Activated T-helper 17 cell treated with anti-CD3 and anti-CD28 coated beads, Interleukin-2, amount 50 U/mL, for 72 hours (primary cell): ENCODE measurements at regions not wholly inside any gene's neighbourhood (a gene's known extent, or its start where the extent isn't known, plus 50 kb on each side); places are given as distances from the start of the nearest gene placed in this dataset.
A peak's percentile ranks its signal among the peaks of the same experiment; 100 is the strongest.

Source experiments
- ATAC-seq: fragments of 150-1000 bp; cut with Tn5 transposase; replicated peaks from 2 replicates; pipeline ENCODE4 v1.10.0; 2021; ENCODE audit warnings: mild to moderate bottlenecking, moderate library complexity
- H3K27ac Mint-ChIP-seq: one replicate; pipeline ENCODE4 v1.8.0; 2022; ENCODE audit warnings: mixed read lengths
- H3K27me3 Mint-ChIP-seq: one replicate; pipeline ENCODE4 v1.8.0; 2022; ENCODE audit warnings: mixed read lengths
- H3K36me3 Mint-ChIP-seq: one replicate; pipeline ENCODE4 v1.8.0; 2022; ENCODE audit warnings: low read depth, mild to moderate bottlenecking, mixed read lengths
- H3K4me1 Mint-ChIP-seq: one replicate; pipeline ENCODE4 v1.8.0; 2022; ENCODE audit warnings: mixed read lengths
- H3K4me3 Mint-ChIP-seq: one replicate; pipeline ENCODE4 v1.8.0; 2022; ENCODE audit warnings: mild to moderate bottlenecking, mixed read lengths
- H3K9me3 Mint-ChIP-seq: one replicate; pipeline ENCODE4 v1.8.0; 2022; ENCODE audit warnings: mixed read lengths

DNA sequence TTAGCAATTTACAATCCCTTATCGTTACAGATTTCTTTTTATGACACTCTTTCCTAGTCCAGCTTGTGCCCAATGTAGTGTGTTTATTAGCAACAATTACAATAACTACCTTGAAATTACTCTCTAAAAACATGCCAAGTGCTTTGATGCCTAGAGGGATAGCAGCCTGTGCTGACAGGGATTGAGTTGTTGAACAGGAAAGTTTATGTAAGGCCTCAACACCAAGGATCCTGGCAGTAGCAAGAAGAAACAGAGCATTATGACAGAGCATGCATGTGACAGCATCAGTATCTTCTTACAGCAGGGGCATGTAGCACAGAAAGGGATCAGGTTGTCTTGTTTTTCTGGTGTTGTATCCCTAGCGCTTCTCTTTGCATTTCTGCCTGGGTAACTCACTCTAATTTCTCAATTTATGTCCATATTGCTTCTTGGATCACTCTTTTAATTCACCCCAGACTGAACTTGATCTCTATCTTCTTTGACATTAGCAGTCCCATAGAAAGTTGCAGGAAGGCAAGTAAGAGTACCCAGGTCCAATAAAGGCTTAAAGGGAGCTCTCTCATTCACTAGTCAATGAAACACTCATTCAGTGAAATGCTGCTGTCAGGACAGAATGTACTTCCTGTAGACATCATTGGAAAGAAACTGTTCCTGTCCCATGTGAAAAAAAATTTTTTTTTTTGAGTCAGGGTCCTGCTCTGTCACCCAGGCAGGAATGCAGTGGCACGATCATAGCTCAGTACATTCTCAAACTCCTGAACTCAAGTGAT is 220.0 kb upstream of the GRIP1 start:
- Mint-ChIP-seq H3K4me3 (no peak overlapping the region), H3K36me3 (no peaks in the 10 kb centered on the region), H3K27me3 (peaks cover 4% of the 10 kb centered on the region), H3K9me3 (peaks cover 3% of the 10 kb centered on the region), H3K27ac (no peak overlapping the region), H3K4me1 (no peaks in the 10 kb centered on the region)
- no peak for ATAC-seq

DNA sequence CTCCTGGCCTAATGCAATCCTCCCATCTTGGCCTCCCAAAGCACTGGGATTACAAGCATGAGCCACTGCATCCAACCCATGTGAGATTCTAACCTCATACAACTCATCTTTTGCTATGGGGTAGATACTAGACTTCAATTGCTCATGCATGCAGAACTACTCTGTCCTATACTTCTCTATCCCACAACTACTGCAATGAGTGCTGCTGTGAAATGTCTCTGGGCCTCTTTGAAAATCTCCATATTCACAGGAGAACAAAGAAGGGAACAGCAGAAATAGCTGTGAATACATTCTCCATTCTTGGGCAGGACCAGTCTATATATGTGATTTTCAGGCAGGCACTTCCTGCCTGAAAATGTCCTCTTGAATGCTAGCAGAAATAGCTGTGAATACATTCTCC is 220.7 kb upstream of the GRIP1 start:
- no peaks in the 10 kb centered on the region for H3K4me1 Mint-ChIP-seq
- H3K36me3 Mint-ChIP-seq, result no peaks in the 10 kb centered on the region
- H3K27ac Mint-ChIP-seq, result no peak overlapping the region
- H3K9me3 Mint-ChIP-seq, result peaks cover 3% of the 10 kb centered on the region
- peak; percentile 52 for ATAC-seq
- H3K4me3 Mint-ChIP-seq, result no peak overlapping the region
- peaks cover 3% of the 10 kb centered on the region for H3K27me3 Mint-ChIP-seq

DNA sequence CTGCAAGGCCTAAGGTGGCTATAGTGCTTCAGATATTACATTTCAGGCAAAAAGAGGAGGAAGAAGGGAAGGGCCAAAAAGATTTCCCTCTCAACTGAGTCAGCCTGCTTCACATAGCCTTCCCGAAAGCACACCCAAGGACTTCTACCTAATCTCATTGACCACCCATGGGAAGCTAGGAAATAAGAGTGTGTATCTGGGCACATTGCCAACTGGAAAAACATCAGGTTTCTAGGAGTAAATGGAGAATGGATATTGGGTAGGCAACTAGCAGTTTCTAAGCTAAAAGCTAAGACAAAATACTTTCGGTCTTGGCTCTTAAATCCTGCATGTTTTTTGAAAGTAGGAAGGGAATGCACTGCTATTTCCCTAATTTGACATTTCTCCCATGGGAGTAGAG is 221.7 kb upstream of the GRIP1 start:
- Mint-ChIP-seq H3K4me3 (peak overlapping the region; percentile 7), H3K27me3 (no peaks in the 10 kb centered on the region), H3K9me3 (no peaks in the 10 kb centered on the region), H3K4me1 (no peaks in the 10 kb centered on the region), H3K27ac (no peak overlapping the region), H3K36me3 (no peaks in the 10 kb centered on the region)
- no peak for ATAC-seq

DNA sequence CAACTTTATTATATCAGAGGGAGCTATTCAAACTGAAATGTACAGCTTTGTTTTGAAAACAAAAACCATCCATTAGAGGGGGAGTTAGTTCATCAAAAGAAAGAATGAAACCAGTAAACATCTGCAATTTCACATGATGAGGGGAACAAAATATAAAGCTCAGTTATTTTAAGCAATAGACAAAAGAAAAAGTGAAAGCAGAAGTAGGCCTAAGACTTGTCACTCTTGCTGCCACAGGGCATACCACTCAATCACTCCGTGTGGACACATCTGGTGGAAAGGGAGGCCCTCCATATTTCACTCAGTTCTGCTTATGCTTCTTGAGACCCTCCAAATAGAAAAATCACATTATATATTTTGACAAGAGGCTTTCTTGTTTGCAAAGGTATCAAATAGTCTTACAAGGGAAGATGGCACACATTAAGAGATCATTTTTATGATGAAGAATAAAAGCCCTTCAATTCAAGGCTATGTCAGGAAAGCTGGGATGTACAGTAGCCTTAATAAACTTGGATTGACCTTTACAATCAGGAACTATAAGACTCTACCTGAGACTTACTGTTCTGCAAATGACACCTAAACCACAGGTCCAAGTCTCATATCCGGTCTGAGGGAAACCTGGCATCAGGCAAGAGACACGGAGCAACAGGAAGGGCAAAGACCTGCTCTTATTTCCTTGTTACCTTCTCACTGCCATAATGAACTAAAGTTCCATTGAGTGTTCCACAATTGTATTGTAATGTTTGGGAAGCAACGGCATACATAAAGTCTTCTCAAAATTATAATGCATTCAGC is 222.5 kb upstream of the GRIP1 start:
- H3K9me3 Mint-ChIP-seq, result no peaks in the 10 kb centered on the region
- ATAC-seq, result peak; percentile 32
- no peaks in the 10 kb centered on the region for H3K27me3 Mint-ChIP-seq
- peak overlapping the region; percentile 7 for H3K4me3 Mint-ChIP-seq
- no peak overlapping the region for H3K27ac Mint-ChIP-seq
- H3K4me1 Mint-ChIP-seq, result no peaks in the 10 kb centered on the region
- no peaks in the 10 kb centered on the region for H3K36me3 Mint-ChIP-seq

DNA sequence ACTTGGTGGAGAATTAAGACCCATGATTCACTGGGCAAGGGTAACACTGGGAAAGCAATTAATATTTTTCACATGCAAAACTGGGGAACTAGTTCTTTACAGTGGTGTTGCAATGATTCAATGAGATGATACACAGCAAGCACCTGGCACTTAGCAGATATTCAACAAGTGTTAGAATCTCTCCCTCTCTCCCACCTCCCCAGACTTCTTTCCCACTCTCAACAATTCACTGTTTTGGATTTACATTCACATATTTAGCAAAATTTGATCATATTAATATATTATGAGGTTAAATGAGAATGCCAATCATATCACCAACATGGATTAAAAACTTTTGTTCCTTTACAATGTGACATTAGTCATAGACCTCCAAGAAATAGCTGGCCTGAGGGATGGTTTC is 223.1 kb upstream of the GRIP1 start:
- Mint-ChIP-seq H3K4me1 (no peaks in the 10 kb centered on the region), H3K27me3 (no peaks in the 10 kb centered on the region), H3K4me3 (no peak overlapping the region), H3K27ac (no peak overlapping the region), H3K36me3 (no peaks in the 10 kb centered on the region), H3K9me3 (no peaks in the 10 kb centered on the region)
- ATAC-seq, result no peak

DNA sequence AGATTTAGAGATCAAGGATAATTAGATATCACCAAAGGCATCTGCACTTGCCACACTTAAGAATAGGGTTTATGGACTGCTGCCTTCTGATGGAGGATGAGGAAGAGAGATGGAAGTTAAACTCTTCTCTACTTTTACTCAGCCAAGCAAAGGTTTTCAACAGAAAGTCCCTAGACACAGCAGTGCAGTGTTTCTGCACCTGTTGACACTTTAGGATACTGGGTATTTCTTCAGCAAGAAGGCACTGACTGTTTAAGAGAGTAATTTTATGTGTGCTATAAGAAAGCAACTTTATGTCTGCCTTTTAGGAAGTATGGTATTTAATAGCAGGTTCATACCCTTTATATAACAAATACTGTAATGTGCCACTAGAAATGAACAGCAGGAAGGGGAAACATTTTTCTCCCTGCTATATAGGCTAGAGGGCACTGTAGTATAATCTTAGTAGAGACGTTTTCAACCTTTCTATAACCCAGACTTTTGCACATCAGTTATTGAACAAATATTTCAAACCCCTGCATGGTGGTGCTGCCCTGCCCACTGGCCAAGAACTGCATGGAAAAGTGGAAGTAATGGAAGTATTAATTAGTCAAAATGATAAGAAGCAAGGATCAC is 225.0 kb upstream of the GRIP1 start:
- Mint-ChIP-seq H3K4me3 (no peak overlapping the region), H3K27ac (no peak overlapping the region), H3K4me1 (no peaks in the 10 kb centered on the region), H3K36me3 (no peaks in the 10 kb centered on the region), H3K9me3 (no peaks in the 10 kb centered on the region), H3K27me3 (no peaks in the 10 kb centered on the region)
- no peak for ATAC-seq

DNA sequence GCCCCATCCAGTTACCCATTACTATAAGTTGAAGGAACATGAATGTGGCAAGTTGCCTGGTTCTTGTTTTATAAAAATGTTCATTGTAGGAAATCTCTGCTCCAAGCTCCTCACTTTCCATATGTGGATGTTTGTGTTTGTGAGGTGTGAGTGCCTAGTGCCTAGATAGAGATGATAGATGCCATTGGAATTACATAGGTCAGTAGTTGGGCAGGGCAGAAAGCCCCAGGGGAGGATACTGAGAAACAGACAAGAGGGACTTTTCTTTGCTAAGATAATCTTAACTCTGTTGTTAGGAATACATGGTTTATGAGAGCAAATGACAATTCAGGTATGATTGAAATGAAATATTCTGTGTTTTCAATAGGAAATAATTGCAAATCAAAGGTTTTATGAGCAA is 226.3 kb upstream of the GRIP1 start:
- Mint-ChIP-seq H3K9me3 (no peaks in the 10 kb centered on the region), H3K4me3 (no peak overlapping the region), H3K4me1 (peaks cover 6% of the 10 kb centered on the region), H3K27ac (no peak overlapping the region), H3K36me3 (no peaks in the 10 kb centered on the region), H3K27me3 (no peaks in the 10 kb centered on the region)
- no peak for ATAC-seq

DNA sequence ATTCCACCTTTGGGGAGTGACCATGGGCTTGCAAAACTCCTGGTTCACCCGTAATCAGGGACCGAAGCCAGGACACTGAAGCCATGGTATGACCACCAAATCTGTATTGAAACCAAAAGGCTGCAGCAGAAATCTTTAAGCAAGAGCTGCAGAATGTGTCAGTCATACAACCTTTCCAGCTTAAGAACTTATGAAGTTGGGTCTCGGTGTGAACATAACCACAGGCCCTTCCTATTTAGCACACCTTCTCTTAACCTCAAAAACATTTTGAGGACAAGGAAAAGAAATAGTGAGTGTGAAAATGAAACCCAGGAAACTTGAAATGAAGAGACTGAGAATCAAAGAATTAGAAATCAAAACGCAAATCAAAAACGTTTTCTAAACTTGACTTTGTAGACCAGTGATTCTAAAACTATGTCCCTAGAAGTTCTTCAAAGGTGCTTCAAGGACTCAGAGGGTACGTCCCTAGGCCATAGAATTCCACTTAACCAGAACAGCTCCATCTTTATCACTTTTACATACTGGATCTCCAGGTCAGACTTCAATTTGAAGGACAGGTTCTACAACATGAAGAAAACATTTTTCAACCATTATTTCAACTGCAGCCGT is 231.6 kb upstream of the GRIP1 start:
- Mint-ChIP-seq H3K36me3 (no peaks in the 10 kb centered on the region), H3K4me3 (peak overlapping the region; percentile 20), H3K27me3 (no peaks in the 10 kb centered on the region), H3K9me3 (no peaks in the 10 kb centered on the region), H3K27ac (no peak overlapping the region), H3K4me1 (peaks cover 7% of the 10 kb centered on the region)
- peak; percentile 64 for ATAC-seq

DNA sequence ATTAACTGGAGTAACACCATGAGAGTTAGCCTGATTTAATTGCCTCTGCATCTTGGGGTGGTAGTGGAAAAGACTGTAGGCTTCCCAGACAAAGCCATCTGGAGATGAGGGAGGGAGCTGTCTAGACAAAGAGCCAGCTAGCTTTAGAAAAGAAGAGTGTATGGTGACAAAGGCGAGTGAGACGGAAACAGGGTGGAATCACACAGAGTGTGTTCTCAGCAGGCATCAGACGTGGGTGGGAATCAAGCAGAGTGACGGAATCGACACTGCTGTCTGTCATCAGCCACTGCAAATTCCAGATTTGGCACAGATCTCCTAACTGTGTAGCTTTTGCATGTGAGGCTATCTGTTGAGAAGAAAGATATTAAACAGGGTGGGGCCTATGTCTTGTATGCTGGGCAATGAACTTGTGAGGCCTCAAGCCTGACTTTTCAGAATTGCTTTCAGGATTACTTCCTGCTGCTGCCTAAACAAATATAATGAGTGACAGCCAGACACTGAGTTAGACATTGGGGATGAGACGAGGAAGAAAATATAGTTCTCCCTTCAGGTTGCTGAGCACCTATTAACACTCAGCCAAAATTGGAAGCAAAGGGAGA is 236.5 kb upstream of the GRIP1 start:
- no peaks in the 10 kb centered on the region for H3K27me3 Mint-ChIP-seq
- ATAC-seq, result no peak
- no peaks in the 10 kb centered on the region for H3K36me3 Mint-ChIP-seq
- no peaks in the 10 kb centered on the region for H3K9me3 Mint-ChIP-seq
- H3K27ac Mint-ChIP-seq, result no peak overlapping the region
- no peak overlapping the region for H3K4me3 Mint-ChIP-seq
- H3K4me1 Mint-ChIP-seq, result no peaks in the 10 kb centered on the region

DNA sequence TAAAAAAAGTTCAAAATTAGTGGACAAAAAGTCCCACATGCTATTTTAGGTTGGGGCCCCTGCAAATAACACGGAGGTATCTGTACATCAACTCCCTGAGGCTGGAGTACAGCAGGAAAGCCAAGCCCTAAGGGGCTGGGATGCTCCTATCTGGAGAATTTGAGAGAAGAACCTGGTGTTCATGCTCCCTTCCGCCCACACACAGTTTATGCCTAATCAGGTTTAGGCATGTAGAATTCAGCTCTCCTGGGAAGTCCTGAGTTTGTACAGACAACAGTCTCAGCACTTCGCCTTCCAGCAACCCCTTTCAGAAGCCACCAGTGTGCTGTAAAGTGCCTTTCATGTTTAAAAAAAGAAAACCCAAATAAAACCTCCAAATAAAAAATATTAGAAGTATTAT is 237.3 kb upstream of the GRIP1 start:
- no peaks in the 10 kb centered on the region for H3K27me3 Mint-ChIP-seq
- H3K36me3 Mint-ChIP-seq, result no peaks in the 10 kb centered on the region
- H3K9me3 Mint-ChIP-seq, result no peaks in the 10 kb centered on the region
- no peak for ATAC-seq
- H3K27ac Mint-ChIP-seq, result no peak overlapping the region
- no peak overlapping the region for H3K4me3 Mint-ChIP-seq
- H3K4me1 Mint-ChIP-seq, result no peaks in the 10 kb centered on the region

DNA sequence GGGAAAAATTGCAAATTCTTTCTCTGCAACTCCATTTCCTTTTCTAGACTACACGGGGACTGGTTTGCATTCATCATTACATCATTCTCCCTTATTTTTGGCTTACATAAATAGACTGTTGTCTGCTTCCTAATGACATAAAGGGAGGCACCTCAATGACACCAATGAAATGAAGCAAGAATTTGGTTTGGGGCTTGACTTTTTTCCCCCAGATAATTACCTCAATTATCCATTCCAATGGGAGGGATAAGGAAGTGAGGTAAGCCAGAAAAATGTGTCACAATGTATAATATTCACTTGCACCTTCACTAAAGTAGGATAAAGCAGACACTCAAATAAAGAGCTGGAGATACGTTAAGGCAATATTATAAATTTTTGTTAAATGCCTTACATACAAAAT is 240.6 kb upstream of the GRIP1 start:
- H3K9me3 Mint-ChIP-seq, result no peaks in the 10 kb centered on the region
- H3K36me3 Mint-ChIP-seq, result no peaks in the 10 kb centered on the region
- no peak for ATAC-seq
- H3K27me3 Mint-ChIP-seq, result peaks cover 3% of the 10 kb centered on the region
- no peaks in the 10 kb centered on the region for H3K4me1 Mint-ChIP-seq
- H3K4me3 Mint-ChIP-seq, result no peak overlapping the region
- no peak overlapping the region for H3K27ac Mint-ChIP-seq

DNA sequence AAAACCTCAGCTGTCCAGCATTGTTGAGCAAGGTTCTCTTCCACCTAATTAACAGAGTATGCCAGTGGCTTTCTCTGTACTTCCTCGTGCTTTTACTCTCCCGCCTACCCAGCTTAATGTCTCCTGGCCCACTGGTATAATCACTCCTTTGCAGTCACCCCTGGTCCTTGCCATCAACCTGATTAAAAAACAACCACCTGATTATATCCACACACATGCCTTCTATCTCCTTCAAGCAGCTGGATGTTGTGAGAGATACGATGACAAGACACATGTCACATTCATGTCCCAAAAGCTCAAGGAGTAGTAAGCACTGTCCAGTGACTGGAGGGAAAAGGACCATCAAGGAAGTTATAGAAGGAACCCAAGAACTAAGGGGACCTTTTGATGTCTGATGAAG is 241.3 kb upstream of the GRIP1 start:
- Mint-ChIP-seq H3K27ac (no peak overlapping the region), H3K4me3 (no peak overlapping the region), H3K9me3 (no peaks in the 10 kb centered on the region), H3K36me3 (no peaks in the 10 kb centered on the region), H3K27me3 (peaks cover 3% of the 10 kb centered on the region), H3K4me1 (no peaks in the 10 kb centered on the region)
- ATAC-seq, result no peak

DNA sequence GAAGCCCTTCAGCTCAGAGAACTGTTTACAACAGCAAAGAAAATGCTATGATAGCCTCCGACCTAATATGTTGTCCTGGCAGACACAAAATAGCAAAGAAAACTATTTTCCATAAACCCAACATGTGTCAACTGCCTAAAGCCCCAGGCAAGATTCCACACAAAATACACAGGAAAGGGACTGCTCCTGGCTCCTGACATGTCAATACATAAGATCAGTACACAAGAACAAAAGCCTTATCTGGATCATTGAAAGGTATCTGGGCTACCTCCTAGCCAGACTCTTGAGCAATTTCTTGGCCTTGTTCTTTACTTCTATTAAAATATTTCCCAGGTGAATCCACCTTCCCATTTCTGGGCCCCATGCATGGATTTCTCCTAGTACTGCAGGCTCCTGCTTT is 242.3 kb upstream of the GRIP1 start:
- H3K9me3 Mint-ChIP-seq, result no peaks in the 10 kb centered on the region
- no peaks in the 10 kb centered on the region for H3K36me3 Mint-ChIP-seq
- H3K4me3 Mint-ChIP-seq, result no peak overlapping the region
- peaks cover 3% of the 10 kb centered on the region for H3K27me3 Mint-ChIP-seq
- H3K4me1 Mint-ChIP-seq, result no peaks in the 10 kb centered on the region
- no peak for ATAC-seq
- no peak overlapping the region for H3K27ac Mint-ChIP-seq

DNA sequence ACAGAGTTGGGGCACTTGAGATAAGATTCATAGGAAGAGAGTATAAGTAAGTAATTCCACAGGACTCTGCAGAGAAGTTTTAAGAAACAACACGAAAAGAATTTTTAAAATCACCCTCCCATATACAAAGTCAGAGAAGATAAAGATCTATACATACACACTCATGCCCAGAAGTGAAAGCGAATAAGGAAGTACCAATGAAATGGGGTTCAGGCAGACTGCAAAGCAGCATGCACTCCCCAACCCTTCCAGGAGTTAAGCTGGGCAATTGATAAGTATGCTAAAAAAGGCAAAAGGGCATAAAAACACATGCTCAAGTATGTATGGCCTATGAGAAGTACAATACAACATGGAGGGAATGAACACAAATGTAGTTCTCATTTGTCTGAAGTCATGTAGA is 246.2 kb upstream of the GRIP1 start:
- ATAC-seq, result no peak
- peaks cover 3% of the 10 kb centered on the region for H3K27me3 Mint-ChIP-seq
- H3K4me3 Mint-ChIP-seq, result no peak overlapping the region
- H3K27ac Mint-ChIP-seq, result no peak overlapping the region
- H3K4me1 Mint-ChIP-seq, result no peaks in the 10 kb centered on the region
- H3K9me3 Mint-ChIP-seq, result no peaks in the 10 kb centered on the region
- H3K36me3 Mint-ChIP-seq, result no peaks in the 10 kb centered on the region
